Ishikawa (cell line): ENCODE measurements at regions not wholly inside any gene's neighbourhood (a gene's known extent, or its start where the extent isn't known, plus 50 kb on each side); places are given as distances from the start of the nearest gene placed in this dataset.

ENCODE experiments used
- CEBPB ChIP-seq: IDR thresholded peaks from 2 replicates; pipeline ENCODE4 v1.6.1; 2012
- CREB1 ChIP-seq: IDR thresholded peaks from 2 replicates; pipeline ENCODE4 v1.6.1; 2012; ENCODE audit warnings: low read depth
- EGR1 ChIP-seq: IDR thresholded peaks from 2 replicates; pipeline ENCODE4 v1.6.1; 2012
- EP300 ChIP-seq: IDR thresholded peaks from 2 replicates; pipeline ENCODE4 v1.6.1; 2012; ENCODE audit warnings: borderline replicate concordance
- FOXM1 ChIP-seq: IDR thresholded peaks from 2 replicates; pipeline ENCODE4 v1.6.1; 2012; ENCODE audit warnings: low read depth, borderline replicate concordance
- NFIC ChIP-seq: IDR thresholded peaks from 2 replicates; pipeline ENCODE4 v1.6.1; 2012
- RAD21 ChIP-seq: IDR thresholded peaks from 2 replicates; pipeline ENCODE4 v1.6.1; 2012; ENCODE audit warnings: low read depth
- TAF1 ChIP-seq: IDR thresholded peaks from 2 replicates; pipeline ENCODE4 v1.6.1; 2012; ENCODE audit warnings: low read depth, mild to moderate bottlenecking
- TCF12 ChIP-seq: IDR thresholded peaks from 2 replicates; pipeline ENCODE4 v1.6.1; 2012; ENCODE audit warnings: low read depth
- TEAD4 ChIP-seq: IDR thresholded peaks from 2 replicates; pipeline ENCODE4 v1.6.1; 2012
- USF1 ChIP-seq: IDR thresholded peaks from 2 replicates; pipeline ENCODE4 v1.6.1; 2012
- YY1 ChIP-seq: IDR thresholded peaks from 2 replicates; pipeline ENCODE4 v1.6.1; 2012; ENCODE audit warnings: low read depth
- ZBTB7A ChIP-seq: IDR thresholded peaks from 2 replicates; pipeline ENCODE4 v1.6.1; 2012; ENCODE audit warnings: low read depth
- TF ChIP-seq, protein P1 (sequence below): IDR thresholded peaks from 2 replicates; pipeline ENCODE4 v1.6.1; 2012; ENCODE audit warnings: low read depth, mild to moderate bottlenecking
- TF ChIP-seq, protein P2 (sequence below): IDR thresholded peaks from 2 replicates; pipeline ENCODE4 v1.6.1; 2012

DNA sequence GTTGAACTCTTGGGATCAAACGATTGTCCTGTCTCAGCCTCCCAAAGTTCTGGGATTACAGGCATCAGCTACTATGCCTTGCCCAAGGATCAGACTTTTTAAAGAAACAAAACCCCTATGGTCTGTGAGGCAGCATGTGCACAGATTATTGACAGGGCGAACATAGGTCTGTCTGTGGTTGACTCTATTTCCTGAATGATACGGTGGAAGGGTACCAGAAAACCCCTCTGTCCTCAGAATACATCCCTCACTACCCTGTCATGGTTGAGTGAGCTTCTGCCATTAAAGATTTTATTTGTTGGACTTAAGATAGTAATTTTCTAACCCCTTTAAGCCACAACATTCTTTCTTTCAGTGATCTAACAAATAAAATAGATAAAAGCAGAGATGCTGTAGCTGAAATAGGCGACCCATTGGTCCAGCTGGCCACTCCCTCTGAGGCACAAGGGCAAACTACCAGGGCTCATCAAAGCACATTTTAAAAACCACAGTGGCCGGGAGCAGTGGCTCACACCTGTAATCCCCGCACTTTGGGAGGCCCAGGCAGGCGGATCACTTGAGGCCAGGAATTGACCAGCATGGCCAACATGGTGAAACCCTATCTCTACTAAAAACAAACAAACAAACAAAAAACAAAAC lies 84.9 kb upstream of the ANKRD55 start:
- TF ChIP-seq EGR1 (no peak), RAD21 (no peak), TAF1 (no peak), YY1 (no peak), TEAD4 (no peak), CEBPB (no peak), TCF12 (no peak), EP300 (no peak)
- TF ChIP-seq, protein P1, sequence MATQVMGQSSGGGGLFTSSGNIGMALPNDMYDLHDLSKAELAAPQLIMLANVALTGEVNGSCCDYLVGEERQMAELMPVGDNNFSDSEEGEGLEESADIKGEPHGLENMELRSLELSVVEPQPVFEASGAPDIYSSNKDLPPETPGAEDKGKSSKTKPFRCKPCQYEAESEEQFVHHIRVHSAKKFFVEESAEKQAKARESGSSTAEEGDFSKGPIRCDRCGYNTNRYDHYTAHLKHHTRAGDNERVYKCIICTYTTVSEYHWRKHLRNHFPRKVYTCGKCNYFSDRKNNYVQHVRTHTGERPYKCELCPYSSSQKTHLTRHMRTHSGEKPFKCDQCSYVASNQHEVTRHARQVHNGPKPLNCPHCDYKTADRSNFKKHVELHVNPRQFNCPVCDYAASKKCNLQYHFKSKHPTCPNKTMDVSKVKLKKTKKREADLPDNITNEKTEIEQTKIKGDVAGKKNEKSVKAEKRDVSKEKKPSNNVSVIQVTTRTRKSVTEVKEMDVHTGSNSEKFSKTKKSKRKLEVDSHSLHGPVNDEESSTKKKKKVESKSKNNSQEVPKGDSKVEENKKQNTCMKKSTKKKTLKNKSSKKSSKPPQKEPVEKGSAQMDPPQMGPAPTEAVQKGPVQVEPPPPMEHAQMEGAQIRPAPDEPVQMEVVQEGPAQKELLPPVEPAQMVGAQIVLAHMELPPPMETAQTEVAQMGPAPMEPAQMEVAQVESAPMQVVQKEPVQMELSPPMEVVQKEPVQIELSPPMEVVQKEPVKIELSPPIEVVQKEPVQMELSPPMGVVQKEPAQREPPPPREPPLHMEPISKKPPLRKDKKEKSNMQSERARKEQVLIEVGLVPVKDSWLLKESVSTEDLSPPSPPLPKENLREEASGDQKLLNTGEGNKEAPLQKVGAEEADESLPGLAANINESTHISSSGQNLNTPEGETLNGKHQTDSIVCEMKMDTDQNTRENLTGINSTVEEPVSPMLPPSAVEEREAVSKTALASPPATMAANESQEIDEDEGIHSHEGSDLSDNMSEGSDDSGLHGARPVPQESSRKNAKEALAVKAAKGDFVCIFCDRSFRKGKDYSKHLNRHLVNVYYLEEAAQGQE: no peak

DNA sequence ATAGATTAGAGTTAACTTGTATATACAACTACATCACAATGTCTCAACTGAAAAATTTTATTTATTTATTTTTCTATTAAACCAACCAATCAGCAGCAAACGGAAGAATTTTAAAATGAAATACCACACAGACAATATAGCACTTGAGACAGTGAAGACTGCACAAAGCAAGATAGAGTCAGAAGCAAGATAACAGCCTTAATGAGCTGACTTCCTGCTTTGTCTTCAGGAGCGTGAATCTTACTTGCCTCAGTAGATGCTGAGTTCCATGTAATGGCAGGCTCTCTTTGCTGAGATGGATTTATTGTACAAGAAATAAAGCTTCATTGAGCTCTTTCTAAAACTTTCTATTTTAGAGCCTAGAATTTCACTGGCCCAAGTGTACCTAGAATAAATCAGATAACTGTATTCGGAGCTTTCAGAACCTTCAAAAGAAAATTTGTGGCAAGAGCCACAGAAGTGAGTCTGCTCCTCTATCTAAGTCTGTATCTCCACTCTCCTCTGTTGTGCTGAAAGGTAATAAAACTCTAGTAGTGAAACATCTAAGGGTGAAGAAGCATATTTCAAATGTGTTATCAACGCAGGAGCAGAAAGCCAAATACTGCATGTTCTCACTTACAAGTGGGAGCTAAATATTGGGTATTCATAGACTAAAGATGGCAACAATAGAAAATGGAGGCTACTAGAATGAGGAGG lies 83.3 kb upstream of the ANKRD55 start:
- no peak for TF ChIP-seq EP300
- TF ChIP-seq CREB1: no peak
- TF ChIP-seq, protein P2, sequence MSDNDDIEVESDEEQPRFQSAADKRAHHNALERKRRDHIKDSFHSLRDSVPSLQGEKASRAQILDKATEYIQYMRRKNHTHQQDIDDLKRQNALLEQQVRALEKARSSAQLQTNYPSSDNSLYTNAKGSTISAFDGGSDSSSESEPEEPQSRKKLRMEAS: no peak
- no peak for TF ChIP-seq RAD21
- no peak for TF ChIP-seq USF1
- no peak for TF ChIP-seq TCF12
- no peak for TF ChIP-seq NFIC
- TF ChIP-seq EGR1: no peak
- TF ChIP-seq, protein P1: no peak
- no peak for TF ChIP-seq ZBTB7A
- no peak for TF ChIP-seq TAF1
- TF ChIP-seq TEAD4: no peak

- TF ChIP-seq FOXM1 (no peak), RAD21 (peak; percentile 41; the same call in 1 of the 2 replicates), YY1 (no peak)
- TF ChIP-seq, protein P2: no peak
Observed at GRCh38 chr5:56314529-56314928, 81.4 kb upstream of the ANKRD55 start.

DNA sequence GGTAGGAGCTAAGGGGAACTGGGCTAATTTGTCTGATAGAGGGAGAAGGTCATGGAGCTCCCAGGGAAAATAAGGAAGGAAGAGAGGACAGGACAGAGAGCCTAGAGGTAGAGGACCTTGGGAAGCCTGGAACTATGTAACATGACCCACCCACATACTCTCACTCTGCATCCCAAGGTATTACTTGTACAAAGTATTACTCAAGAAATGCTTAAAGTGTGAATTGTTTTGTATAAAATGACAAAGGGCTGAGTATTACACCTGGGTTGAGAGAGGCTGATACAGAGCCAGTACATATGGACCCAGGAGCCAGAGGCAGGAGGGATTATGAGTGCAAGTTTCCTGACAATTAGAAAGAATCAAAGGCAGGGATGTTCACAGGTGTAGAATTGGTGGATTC lies 80.5 kb upstream of the ANKRD55 start:
- no peak for TF ChIP-seq FOXM1
- TF ChIP-seq YY1: no peak
- no peak for TF ChIP-seq RAD21
- no peak for TF ChIP-seq ZBTB7A
- TF ChIP-seq CEBPB: no peak
- TF ChIP-seq, protein P2: no peak
- TF ChIP-seq EP300: no peak
- TF ChIP-seq EGR1: no peak
- TF ChIP-seq CREB1: no peak
- TF ChIP-seq USF1: no peak
- no peak for TF ChIP-seq TEAD4
- TF ChIP-seq, protein P1: no peak
- no peak for TF ChIP-seq TAF1
- no peak for TF ChIP-seq NFIC
- TF ChIP-seq TCF12: no peak
